CD8-positive, alpha-beta memory T cell (primary cell): ENCODE measurements at regions not wholly inside any gene's neighbourhood (a gene's known extent, or its start where the extent isn't known, plus 50 kb on each side); places are given as distances from the start of the nearest gene placed in this dataset.

Experiments
- CTCF ChIA-PET: fragments of 350-600 bp; sonication (Branson Sonifier 250); formaldehyde crosslinking; loops from one replicate; lab custom pipeline; 2021; ENCODE audit warnings: antibody characterized with exemption; lab: Charles Lee
- POLR2A ChIA-PET: fragments of 350-600 bp; sonication (Branson Sonifier 250); formaldehyde crosslinking; loops from one replicate; lab custom pipeline; 2021; ENCODE audit warnings: antibody characterized with exemption; lab: Charles Lee
- DNase-seq, 5 donors: peaks; one replicate each; pipeline versions ENCODE4 v3.0.0 to v3.0.0-alpha.2; 2020 to 2022; ENCODE audit warnings: mixed read lengths in 1 of 5
- H3K27ac ChIP-seq: one replicate; pipeline ENCODE4 v1.7.0; 2013; ENCODE audit warnings: low read depth, mild to moderate bottlenecking, low read length, moderate library complexity
- H3K27me3 ChIP-seq: 2 replicates; pipeline ENCODE4 v1.7.0; 2013; ENCODE audit warnings: low read length, mild to moderate bottlenecking; ENCODE audit not compliant: insufficient read depth, poor library complexity, severe bottlenecking
- H3K36me3 ChIP-seq: 2 replicates; pipeline ENCODE4 v1.7.0; 2013; ENCODE audit warnings: mild to moderate bottlenecking, low read length, moderate library complexity; ENCODE audit not compliant: insufficient read depth
- H3K4me1 ChIP-seq: 2 replicates; pipeline ENCODE4 v1.7.0; 2013; ENCODE audit warnings: mild to moderate bottlenecking, low read length, moderate library complexity; ENCODE audit not compliant: insufficient read depth
- H3K4me3 ChIP-seq: 2 replicates; pipeline ENCODE4 v1.7.0; 2013; ENCODE audit warnings: mild to moderate bottlenecking, low read length
- H3K9me3 ChIP-seq: 2 replicates; pipeline ENCODE4 v1.7.0; 2013; ENCODE audit warnings: mild to moderate bottlenecking, low read length
- H3K27ac Mint-ChIP-seq, 8 donors: one replicate each; pipeline ENCODE4 v1.8.0; 2020 to 2021; ENCODE audit warnings: mixed read lengths in 8 of 8, mild to moderate bottlenecking in 6 of 8, inconsistent platforms in 3 of 8, moderate library complexity in 3 of 8
- H3K27me3 Mint-ChIP-seq, 2 donors: one replicate each; pipeline ENCODE4 v1.8.0; 2020 to 2021; ENCODE audit warnings: mixed read lengths in 2 of 2, mild to moderate bottlenecking in 1 of 2, moderate library complexity in 1 of 2
- H3K36me3 Mint-ChIP-seq, 3 donors: one replicate each; pipeline ENCODE4 v1.8.0; 2020 to 2021; ENCODE audit warnings: mixed read lengths in 3 of 3, inconsistent platforms in 1 of 3, mild to moderate bottlenecking in 1 of 3
- H3K4me1 Mint-ChIP-seq, 3 donors: one replicate each; pipeline ENCODE4 v1.8.0; 2020 to 2021; ENCODE audit warnings: mixed read lengths in 3 of 3, inconsistent platforms in 1 of 3, mild to moderate bottlenecking in 1 of 3
- H3K4me3 Mint-ChIP-seq, 7 donors: one replicate each; pipeline ENCODE4 v1.8.0; 2020 to 2021; ENCODE audit warnings: mixed read lengths in 7 of 7, mild to moderate bottlenecking in 6 of 7, moderate library complexity in 4 of 7, inconsistent platforms in 2 of 7
- H3K9me3 Mint-ChIP-seq, 5 donors: one replicate each; pipeline ENCODE4 v1.8.0; 2020 to 2022; ENCODE audit warnings: mixed read lengths in 5 of 5, mild to moderate bottlenecking in 3 of 5, moderate library complexity in 2 of 5, inconsistent platforms in 1 of 5

- no peak overlapping the region for H3K4me3 Mint-ChIP-seq
Measured at GRCh38 chr13:107827840-107828549, 387.3 kb downstream of the LIG4 start.

GRCh38 chr13:107824635-107825034, 390.7 kb downstream of the LIG4 start:
- Mint-ChIP-seq H3K27ac (no peak overlapping the region), H3K4me3 (no peak overlapping the region), H3K27me3 (no peaks in the 10 kb centered on the region), H3K4me1 (no peaks in the 10 kb centered on the region), H3K36me3 (no peaks in the 10 kb centered on the region), H3K9me3 (peaks cover 0 to 27% (median 2%) of the 10 kb centered on the region in 5 donors)
- no peaks in the 10 kb centered on the region for H3K36me3 ChIP-seq
- no peaks in the 10 kb centered on the region for H3K9me3 ChIP-seq
- no peak overlapping the region for H3K27ac ChIP-seq
- CTCF ChIA-PET: no interaction called here
- no peak for DNase-seq
- no peaks in the 10 kb centered on the region for H3K27me3 ChIP-seq
- H3K4me3 ChIP-seq: no peak overlapping the region
- no peaks in the 10 kb centered on the region for H3K4me1 ChIP-seq
- POLR2A ChIA-PET: no interaction called here

More at GRCh38 chr13:107827840-107828549, 387.3 kb downstream of the LIG4 start:
- Histone ChIP-seq H3K27me3 (no peaks in the 10 kb centered on the region), H3K9me3 (no peaks in the 10 kb centered on the region), H3K4me3 (no peak overlapping the region), H3K27ac (no peak overlapping the region), H3K4me1 (no peaks in the 10 kb centered on the region), H3K36me3 (no peaks in the 10 kb centered on the region)
- ChIA-PET POLR2A (no interaction called here), CTCF (no interaction called here)
- no peaks in the 10 kb centered on the region for H3K27me3 Mint-ChIP-seq
- no peaks in the 10 kb centered on the region for H3K4me1 Mint-ChIP-seq
- no peak overlapping the region for H3K27ac Mint-ChIP-seq
- DNase-seq: no peak
- H3K9me3 Mint-ChIP-seq: peaks cover 6 to 24% (median 9%) of the 10 kb centered on the region in 5 donors
- H3K36me3 Mint-ChIP-seq: no peaks in the 10 kb centered on the region

- H3K9me3 ChIP-seq: no peaks in the 10 kb centered on the region
- ChIA-PET POLR2A (no interaction called here), CTCF (no interaction called here)
- Mint-ChIP-seq H3K9me3 (peaks cover 0 to 18% (median 4%) of the 10 kb centered on the region in 5 donors), H3K4me3 (no peak overlapping the region), H3K27me3 (no peaks in the 10 kb centered on the region), H3K36me3 (no peaks in the 10 kb centered on the region), H3K4me1 (no peaks in the 10 kb centered on the region), H3K27ac (no peak overlapping the region)
- H3K27me3 ChIP-seq: no peaks in the 10 kb centered on the region
- no peak overlapping the region for H3K27ac ChIP-seq
- no peak overlapping the region for H3K4me3 ChIP-seq
- no peak for DNase-seq
- H3K4me1 ChIP-seq: no peaks in the 10 kb centered on the region
- H3K36me3 ChIP-seq: no peaks in the 10 kb centered on the region
Measured at GRCh38 chr13:107822006-107822405, 393.3 kb downstream of the LIG4 start.

- no peak for DNase-seq
- ChIA-PET POLR2A (no interaction called here), CTCF (no interaction called here)
- no peaks in the 10 kb centered on the region for H3K4me1 Mint-ChIP-seq
- H3K27ac Mint-ChIP-seq: no peak overlapping the region
- H3K4me3 Mint-ChIP-seq: no peak overlapping the region
- no peaks in the 10 kb centered on the region for H3K36me3 Mint-ChIP-seq
- Histone ChIP-seq H3K27ac (no peak overlapping the region), H3K9me3 (no peaks in the 10 kb centered on the region), H3K27me3 (no peaks in the 10 kb centered on the region), H3K36me3 (no peaks in the 10 kb centered on the region), H3K4me3 (no peak overlapping the region), H3K4me1 (no peaks in the 10 kb centered on the region)
- peaks cover 0 to 22% (median 4%) of the 10 kb centered on the region in 5 donors for H3K9me3 Mint-ChIP-seq
- H3K27me3 Mint-ChIP-seq: no peaks in the 10 kb centered on the region
Measured at GRCh38 chr13:107821492-107821891, 393.8 kb downstream of the LIG4 start.

GRCh38 chr13:107819071-107819470, 396.3 kb downstream of the LIG4 start:
- H3K4me1 Mint-ChIP-seq: no peaks in the 10 kb centered on the region
- CTCF ChIA-PET: no interaction called here
- H3K27ac Mint-ChIP-seq: no peak overlapping the region
- peaks cover 0 to 20% (median 4%) of the 10 kb centered on the region in 5 donors for H3K9me3 Mint-ChIP-seq
- H3K4me1 ChIP-seq: no peaks in the 10 kb centered on the region
- no peak for DNase-seq
- no peaks in the 10 kb centered on the region for H3K27me3 ChIP-seq
- no peak overlapping the region for H3K27ac ChIP-seq
- H3K27me3 Mint-ChIP-seq: no peaks in the 10 kb centered on the region
- H3K4me3 ChIP-seq: no peak overlapping the region
- POLR2A ChIA-PET: no interaction called here
- no peaks in the 10 kb centered on the region for H3K36me3 Mint-ChIP-seq
- no peak overlapping the region for H3K4me3 Mint-ChIP-seq
- H3K36me3 ChIP-seq: no peaks in the 10 kb centered on the region
- no peaks in the 10 kb centered on the region for H3K9me3 ChIP-seq

GRCh38 chr13:107817647-107818287, 397.6 kb downstream of the LIG4 start:
- no peak overlapping the region for H3K27ac Mint-ChIP-seq
- no peaks in the 10 kb centered on the region for H3K4me1 Mint-ChIP-seq

GRCh38 chr13:107812014-107812412, 403.3 kb downstream of the LIG4 start:
- no peak overlapping the region for H3K27ac ChIP-seq
- ChIA-PET CTCF (no interaction called here), POLR2A (no interaction called here)
- no peak overlapping the region for H3K4me3 Mint-ChIP-seq
- H3K36me3 Mint-ChIP-seq: no peaks in the 10 kb centered on the region
- no peak overlapping the region for H3K4me3 ChIP-seq
- peaks cover 0 to 11% (median 2%) of the 10 kb centered on the region in 5 donors for H3K9me3 Mint-ChIP-seq
- H3K27ac Mint-ChIP-seq: no peak overlapping the region
- no peaks in the 10 kb centered on the region for H3K27me3 Mint-ChIP-seq
- DNase-seq: no peak
- H3K9me3 ChIP-seq: no peaks in the 10 kb centered on the region
- no peaks in the 10 kb centered on the region for H3K36me3 ChIP-seq
- H3K4me1 ChIP-seq: no peaks in the 10 kb centered on the region
- H3K27me3 ChIP-seq: no peaks in the 10 kb centered on the region
- H3K4me1 Mint-ChIP-seq: no peaks in the 10 kb centered on the region

More at GRCh38 chr13:107817647-107818287, 397.6 kb downstream of the LIG4 start:
- Histone ChIP-seq H3K27ac (no peak overlapping the region), H3K36me3 (no peaks in the 10 kb centered on the region), H3K4me3 (no peak overlapping the region), H3K4me1 (no peaks in the 10 kb centered on the region), H3K9me3 (no peaks in the 10 kb centered on the region), H3K27me3 (no peaks in the 10 kb centered on the region)
- no peak overlapping the region for H3K4me3 Mint-ChIP-seq
- DNase-seq: no peak
- no peaks in the 10 kb centered on the region for H3K27me3 Mint-ChIP-seq
- POLR2A ChIA-PET: no interaction called here
- no peaks in the 10 kb centered on the region for H3K36me3 Mint-ChIP-seq
- H3K9me3 Mint-ChIP-seq: peaks cover 0 to 24% (median 4%) of the 10 kb centered on the region in 5 donors
- CTCF ChIA-PET: no interaction called here

- H3K36me3 Mint-ChIP-seq: no peaks in the 10 kb centered on the region
- no peaks in the 10 kb centered on the region for H3K4me1 Mint-ChIP-seq
- Histone ChIP-seq H3K4me3 (no peak overlapping the region), H3K27ac (no peak overlapping the region), H3K9me3 (no peaks in the 10 kb centered on the region), H3K36me3 (no peaks in the 10 kb centered on the region), H3K4me1 (no peaks in the 10 kb centered on the region), H3K27me3 (no peaks in the 10 kb centered on the region)
- no peak overlapping the region for H3K27ac Mint-ChIP-seq
- no peak for DNase-seq
- H3K27me3 Mint-ChIP-seq: no peaks in the 10 kb centered on the region
- H3K4me3 Mint-ChIP-seq: no peak overlapping the region
- peaks cover 0 to 7% (median 1%) of the 10 kb centered on the region in 5 donors for H3K9me3 Mint-ChIP-seq
- POLR2A ChIA-PET: no interaction called here
- CTCF ChIA-PET: no interaction called here
Measured at GRCh38 chr13:107811233-107812013, 403.9 kb downstream of the LIG4 start.
